Type B pancreatic cell (in vitro differentiated cells): ENCODE measurements at regions not wholly inside any gene's neighbourhood (a gene's known extent, or its start where the extent isn't known, plus 50 kb on each side); places are given as distances from the start of the nearest gene placed in this dataset.
"Not testable (repeated sequence)": the region's sequence is repeated elsewhere in the genome, so short reads cannot be mapped to it uniquely, and the experiment has no call there.

Source experiments
- DNase-seq: peaks from one replicate; pipeline ENCODE4 v3.0.0; 2021; ENCODE audit warnings: mixed read lengths; ENCODE audit not compliant: unreplicated experiment; ENCODE audit errors: extremely low spot score
- H3K27ac Mint-ChIP-seq: 2 replicates; pipeline ENCODE4 v1.8.0; 2021; ENCODE audit warnings: mild to moderate bottlenecking, mixed read lengths
- H3K27me3 Mint-ChIP-seq: 2 replicates; pipeline ENCODE4 v1.8.0; 2021; ENCODE audit warnings: mixed read lengths
- H3K36me3 Mint-ChIP-seq: 2 replicates; pipeline ENCODE4 v1.8.0; 2021; ENCODE audit warnings: mixed read lengths
- H3K4me1 Mint-ChIP-seq: one replicate; pipeline ENCODE4 v1.8.0; 2021; ENCODE audit warnings: mixed read lengths; ENCODE audit not compliant: unreplicated experiment
- H3K4me3 Mint-ChIP-seq: 2 replicates; pipeline ENCODE4 v1.8.0; 2021; ENCODE audit warnings: mild to moderate bottlenecking, mixed read lengths
- H3K9me3 Mint-ChIP-seq: 2 replicates; pipeline ENCODE4 v1.8.0; 2021; ENCODE audit warnings: mixed read lengths
- TF ChIP-seq, protein P1 (sequence below): fragments of 200-600 bp; sonication (generic); conservative IDR thresholded peaks from 2 replicates; pipeline ENCODE4 v1.5.0; 2021; ENCODE audit warnings: antibody characterized with exemption, mild to moderate bottlenecking

DNA sequence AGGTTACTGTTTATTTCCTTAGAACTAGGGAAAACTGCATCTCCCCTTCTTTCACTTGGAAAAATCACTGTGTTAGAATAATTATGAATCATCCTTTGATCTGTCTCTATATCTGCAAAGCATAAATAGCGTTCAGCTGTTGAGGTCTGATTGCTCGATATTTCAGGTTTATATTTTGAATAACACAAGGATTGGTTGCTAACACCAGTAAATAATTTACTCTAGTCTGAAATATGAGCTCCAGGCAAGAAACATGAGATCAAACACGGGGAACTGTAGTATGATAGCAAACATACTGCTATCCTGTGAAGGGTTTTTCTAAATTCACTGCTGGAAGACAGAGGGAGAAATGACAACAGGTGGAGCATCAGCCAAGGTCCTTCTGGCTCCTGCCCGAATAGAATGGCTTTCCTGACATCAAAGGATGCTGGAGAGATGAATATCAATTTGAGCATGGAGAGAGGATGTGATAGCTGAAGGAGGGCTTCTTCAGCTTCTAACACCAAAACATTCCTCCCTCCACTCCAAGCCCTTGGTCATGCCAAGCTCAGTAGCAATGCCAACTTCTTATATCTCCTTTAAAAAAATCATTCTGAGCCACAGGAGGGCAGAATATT is 450.3 kb downstream of the SHISA9 start:
- H3K4me1 Mint-ChIP-seq: no peaks in the 10 kb centered on the region
- no peaks in the 10 kb centered on the region for H3K36me3 Mint-ChIP-seq
- H3K27ac Mint-ChIP-seq: no peak overlapping the region
- no peak overlapping the region for H3K4me3 Mint-ChIP-seq
- no peaks in the 10 kb centered on the region for H3K9me3 Mint-ChIP-seq
- TF ChIP-seq, protein P1, sequence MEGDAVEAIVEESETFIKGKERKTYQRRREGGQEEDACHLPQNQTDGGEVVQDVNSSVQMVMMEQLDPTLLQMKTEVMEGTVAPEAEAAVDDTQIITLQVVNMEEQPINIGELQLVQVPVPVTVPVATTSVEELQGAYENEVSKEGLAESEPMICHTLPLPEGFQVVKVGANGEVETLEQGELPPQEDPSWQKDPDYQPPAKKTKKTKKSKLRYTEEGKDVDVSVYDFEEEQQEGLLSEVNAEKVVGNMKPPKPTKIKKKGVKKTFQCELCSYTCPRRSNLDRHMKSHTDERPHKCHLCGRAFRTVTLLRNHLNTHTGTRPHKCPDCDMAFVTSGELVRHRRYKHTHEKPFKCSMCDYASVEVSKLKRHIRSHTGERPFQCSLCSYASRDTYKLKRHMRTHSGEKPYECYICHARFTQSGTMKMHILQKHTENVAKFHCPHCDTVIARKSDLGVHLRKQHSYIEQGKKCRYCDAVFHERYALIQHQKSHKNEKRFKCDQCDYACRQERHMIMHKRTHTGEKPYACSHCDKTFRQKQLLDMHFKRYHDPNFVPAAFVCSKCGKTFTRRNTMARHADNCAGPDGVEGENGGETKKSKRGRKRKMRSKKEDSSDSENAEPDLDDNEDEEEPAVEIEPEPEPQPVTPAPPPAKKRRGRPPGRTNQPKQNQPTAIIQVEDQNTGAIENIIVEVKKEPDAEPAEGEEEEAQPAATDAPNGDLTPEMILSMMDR: no peak
- H3K27me3 Mint-ChIP-seq: peaks cover 10% of the 10 kb centered on the region
- no peak for DNase-seq

DNA sequence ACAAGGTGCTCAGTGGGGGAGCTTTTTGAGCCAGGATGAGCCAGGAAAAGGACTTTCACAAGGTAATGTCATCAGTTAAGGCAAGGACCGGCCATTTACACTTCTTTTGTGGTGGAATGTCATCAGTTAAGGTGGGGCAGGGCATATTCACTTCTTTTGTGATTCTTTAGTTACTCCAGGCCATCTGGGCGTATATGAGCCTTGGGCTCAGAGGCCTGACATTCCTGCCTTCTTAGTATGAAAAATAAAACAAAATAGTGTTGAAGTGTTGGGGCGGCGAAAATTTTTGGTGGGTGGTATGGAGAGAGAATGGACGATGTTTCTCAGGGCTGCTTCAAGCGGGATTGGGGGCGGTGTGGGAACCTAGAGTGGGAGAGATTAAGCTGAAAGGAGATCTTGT is 451.4 kb downstream of the SHISA9 start:
- not testable (repeated sequence) for H3K4me3 Mint-ChIP-seq, H3K9me3 Mint-ChIP-seq, H3K27ac Mint-ChIP-seq, H3K4me1 Mint-ChIP-seq, DNase-seq, H3K36me3 Mint-ChIP-seq
- peaks cover 18% of the 10 kb centered on the region for H3K27me3 Mint-ChIP-seq

DNA sequence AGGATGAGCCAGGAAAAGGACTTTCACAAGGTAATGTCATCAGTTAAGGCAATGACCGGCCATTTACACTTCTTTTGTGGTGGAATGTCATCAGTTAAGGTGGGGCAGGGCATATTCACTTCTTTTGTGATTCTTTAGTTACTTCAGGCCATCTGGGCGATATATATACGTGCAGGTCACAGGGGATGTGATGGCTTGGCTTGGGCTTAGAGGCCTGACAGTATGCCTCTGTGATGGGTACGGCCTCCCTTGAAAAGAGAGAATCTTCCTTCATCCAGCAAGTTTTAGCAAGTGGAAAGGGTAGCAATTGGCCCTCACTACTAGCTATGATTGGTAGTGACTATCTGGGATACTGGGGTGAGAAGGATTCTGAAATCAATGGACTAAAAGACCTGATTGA is 456.4 kb downstream of the SHISA9 start:
- H3K9me3 Mint-ChIP-seq, H3K4me3 Mint-ChIP-seq, H3K4me1 Mint-ChIP-seq, DNase-seq, H3K27ac Mint-ChIP-seq, H3K36me3 Mint-ChIP-seq: not testable (repeated sequence)
- H3K27me3 Mint-ChIP-seq: peaks cover 23% of the 10 kb centered on the region

DNA sequence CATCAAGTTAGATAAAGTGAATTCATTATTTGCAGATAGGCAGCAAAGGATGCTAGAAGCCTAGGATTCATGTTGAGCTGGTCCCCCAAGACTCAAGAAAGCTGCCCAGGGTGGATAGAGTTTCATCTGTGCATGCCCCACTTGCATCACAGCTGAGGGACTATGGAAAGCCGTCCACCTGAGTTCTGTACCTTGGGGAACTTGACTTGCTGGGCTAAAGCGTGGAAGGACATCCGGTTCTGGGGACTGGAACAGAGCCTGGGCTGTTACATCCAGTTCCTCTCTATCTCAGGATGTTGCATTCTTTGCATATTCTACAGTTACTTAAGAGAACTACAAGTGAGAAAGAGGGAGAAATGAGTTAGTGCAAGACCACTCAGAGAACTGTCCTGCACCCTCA is 458.4 kb downstream of the SHISA9 start:
- H3K4me3 Mint-ChIP-seq: no peak overlapping the region
- DNase-seq: no peak
- H3K4me1 Mint-ChIP-seq: no peaks in the 10 kb centered on the region
- H3K27me3 Mint-ChIP-seq: peaks cover 23% of the 10 kb centered on the region
- H3K36me3 Mint-ChIP-seq: no peaks in the 10 kb centered on the region
- TF ChIP-seq, protein P1: no peak
- no peaks in the 10 kb centered on the region for H3K9me3 Mint-ChIP-seq
- no peak overlapping the region for H3K27ac Mint-ChIP-seq

DNA sequence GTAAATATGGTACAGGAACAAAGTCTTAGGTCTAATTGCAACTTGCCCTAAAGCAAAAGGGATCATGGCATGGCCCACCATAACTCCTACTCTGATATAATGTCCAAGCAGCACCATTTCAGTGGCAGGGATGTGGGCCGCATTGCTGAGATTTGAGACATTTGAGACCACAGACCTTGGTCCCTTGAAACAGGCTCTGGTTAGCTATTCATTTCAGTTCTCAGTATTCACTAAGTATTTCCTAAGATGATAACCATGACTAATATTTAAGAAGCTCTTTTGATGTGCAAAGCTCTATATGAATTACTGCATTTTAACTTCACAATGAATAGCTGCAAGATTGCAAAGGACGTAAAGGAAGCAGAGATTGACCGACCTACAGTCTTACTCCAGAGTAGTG is 471.0 kb downstream of the SHISA9 start:
- Mint-ChIP-seq H3K27me3 (no peaks in the 10 kb centered on the region), H3K4me3 (no peak overlapping the region), H3K9me3 (peaks cover 4% of the 10 kb centered on the region), H3K27ac (no peak overlapping the region), H3K4me1 (no peaks in the 10 kb centered on the region), H3K36me3 (no peaks in the 10 kb centered on the region)
- DNase-seq: no peak
- TF ChIP-seq, protein P1: no peak

DNA sequence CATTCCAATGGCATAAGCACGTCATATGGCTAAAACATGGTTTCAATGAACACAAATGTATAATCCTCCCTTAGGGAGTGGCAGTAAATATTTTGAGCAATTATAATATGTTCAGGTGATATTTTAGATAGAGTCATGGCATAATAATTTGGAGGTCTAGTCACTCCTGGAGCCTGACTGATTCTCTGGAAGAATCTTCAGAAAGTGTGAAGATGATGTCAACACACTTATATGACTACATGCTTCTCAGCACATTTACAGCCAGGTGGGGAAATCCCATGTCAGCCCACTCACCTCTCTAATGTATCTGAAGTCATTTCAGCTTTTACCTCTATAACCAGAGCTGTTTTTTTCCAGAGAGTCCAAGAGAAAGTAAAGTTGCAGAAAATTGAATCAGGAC is 474.8 kb downstream of the SHISA9 start:
- Mint-ChIP-seq H3K27ac (no peak overlapping the region), H3K36me3 (no peaks in the 10 kb centered on the region), H3K27me3 (no peaks in the 10 kb centered on the region), H3K9me3 (peaks cover 4% of the 10 kb centered on the region), H3K4me3 (no peak overlapping the region), H3K4me1 (no peaks in the 10 kb centered on the region)
- DNase-seq: no peak
- TF ChIP-seq, protein P1: no peak

DNA sequence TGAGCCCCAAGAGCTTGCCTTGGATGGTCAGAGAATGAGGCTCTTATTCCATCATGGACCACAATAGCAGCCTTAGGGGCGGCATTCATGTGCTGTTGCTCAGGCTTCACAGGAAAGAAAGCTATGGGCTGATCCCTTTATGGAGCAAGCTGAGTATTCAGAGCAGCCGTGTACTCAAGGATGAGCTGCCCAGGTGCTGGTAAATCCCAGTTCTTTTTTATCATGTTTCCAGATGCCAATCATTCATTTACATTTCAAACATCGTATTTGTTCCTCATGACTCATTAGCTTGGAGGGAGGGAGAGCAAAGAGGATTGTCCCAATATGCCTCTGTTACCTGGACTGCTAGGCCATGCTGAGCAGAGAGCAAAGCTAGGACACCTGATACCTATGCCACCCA is 475.7 kb downstream of the SHISA9 start:
- Mint-ChIP-seq H3K27me3 (no peaks in the 10 kb centered on the region), H3K4me1 (no peaks in the 10 kb centered on the region), H3K4me3 (no peak overlapping the region), H3K27ac (no peak overlapping the region), H3K36me3 (no peaks in the 10 kb centered on the region), H3K9me3 (peaks cover 4% of the 10 kb centered on the region)
- no peak for DNase-seq
- TF ChIP-seq, protein P1: no peak
